ENCODE measurements at regions not wholly inside any gene's neighbourhood (a gene's known extent, or its start where the extent isn't known, plus 50 kb on each side); places are given as distances from the start of the nearest gene placed in this dataset.
"Not testable (repeated sequence)": the region's sequence is repeated elsewhere in the genome, so short reads cannot be mapped to it uniquely, and the experiment has no call there.

DNA sequence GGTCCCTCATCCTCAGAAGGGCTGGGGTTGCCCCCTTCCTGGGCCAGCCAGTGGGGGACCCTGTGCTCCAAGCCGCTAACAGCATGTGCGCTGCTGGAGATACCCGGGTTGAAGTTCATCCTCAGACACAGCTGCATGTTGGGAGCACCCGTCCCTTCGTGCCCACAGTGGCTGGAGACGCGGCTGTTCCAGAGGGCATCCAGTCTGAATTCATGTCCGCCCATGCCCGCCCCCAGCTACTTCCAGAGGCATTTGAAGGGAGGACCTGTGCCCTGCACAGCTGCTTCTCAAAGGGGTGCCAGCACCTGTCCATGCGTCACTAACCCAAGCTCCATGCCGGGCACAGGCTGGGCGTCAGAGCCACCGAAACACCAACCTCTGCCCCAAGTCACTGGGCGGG lies 68.1 kb upstream of the ADGRA1 start:
- DNase-seq: no peak

- DNase-seq: no peak
Measured at GRCh38 chr10:133019191-133019590, 68.5 kb upstream of the ADGRA1 start.

DNA sequence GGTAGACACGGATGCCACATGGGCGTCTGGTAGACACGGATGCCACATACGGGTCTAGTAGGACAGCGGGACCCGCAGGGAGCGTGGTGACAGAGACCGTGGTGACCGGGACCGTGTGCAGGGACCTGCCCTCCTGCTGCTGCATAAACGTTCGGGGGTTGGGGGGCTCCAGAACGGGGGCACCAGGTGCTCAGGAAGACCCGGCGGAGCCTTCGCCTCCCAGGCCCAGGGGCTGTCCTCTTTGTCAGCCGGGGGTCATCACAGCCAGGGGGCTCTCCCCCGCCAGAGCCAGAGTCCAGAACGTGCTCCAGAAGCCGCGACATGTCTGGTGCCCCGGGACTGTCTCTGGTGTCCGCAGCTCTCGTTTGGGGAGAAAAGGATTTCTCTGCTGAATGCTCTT lies 69.2 kb upstream of the ADGRA1 start:
- DNase-seq: no peak

GRCh38 chr10:133017203-133017601 lies 70.5 kb upstream of the ADGRA1 start:
- no peak for DNase-seq

DNA sequence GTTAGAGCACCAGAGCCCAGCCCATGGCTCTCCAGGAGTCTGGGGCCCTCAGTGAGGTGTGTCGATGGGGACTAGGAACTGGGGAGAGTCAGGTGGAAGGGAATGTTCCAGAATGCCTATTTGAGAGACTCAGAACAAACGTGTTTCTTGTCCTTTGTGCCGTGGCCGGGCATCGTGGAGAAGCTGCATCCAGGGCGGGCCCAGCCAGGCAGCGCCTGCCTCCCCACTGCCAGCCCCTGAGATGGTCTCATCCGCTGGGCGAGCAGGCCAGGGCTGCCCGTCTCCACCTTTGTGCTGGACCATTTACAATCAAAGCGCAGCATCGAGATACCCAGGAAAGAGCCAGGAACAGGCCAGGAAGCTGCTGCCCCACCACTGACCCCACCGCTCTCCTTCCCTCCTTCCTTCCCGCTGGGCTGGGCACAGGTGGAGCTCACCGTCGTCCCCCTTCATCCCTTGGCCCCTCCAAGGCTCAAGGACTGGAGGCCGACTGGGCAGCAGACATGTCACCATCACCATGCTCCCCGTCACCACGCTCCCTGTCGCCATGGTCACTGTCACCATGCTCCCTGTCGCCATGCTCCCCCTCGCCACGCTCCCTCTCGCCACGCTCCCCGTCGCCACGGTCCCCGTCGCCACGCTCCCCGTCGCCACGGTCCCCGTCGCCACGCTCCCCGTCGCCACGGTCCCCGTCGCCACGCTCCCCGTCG lies 71.1 kb upstream of the ADGRA1 start:
- no peak for DNase-seq

DNA sequence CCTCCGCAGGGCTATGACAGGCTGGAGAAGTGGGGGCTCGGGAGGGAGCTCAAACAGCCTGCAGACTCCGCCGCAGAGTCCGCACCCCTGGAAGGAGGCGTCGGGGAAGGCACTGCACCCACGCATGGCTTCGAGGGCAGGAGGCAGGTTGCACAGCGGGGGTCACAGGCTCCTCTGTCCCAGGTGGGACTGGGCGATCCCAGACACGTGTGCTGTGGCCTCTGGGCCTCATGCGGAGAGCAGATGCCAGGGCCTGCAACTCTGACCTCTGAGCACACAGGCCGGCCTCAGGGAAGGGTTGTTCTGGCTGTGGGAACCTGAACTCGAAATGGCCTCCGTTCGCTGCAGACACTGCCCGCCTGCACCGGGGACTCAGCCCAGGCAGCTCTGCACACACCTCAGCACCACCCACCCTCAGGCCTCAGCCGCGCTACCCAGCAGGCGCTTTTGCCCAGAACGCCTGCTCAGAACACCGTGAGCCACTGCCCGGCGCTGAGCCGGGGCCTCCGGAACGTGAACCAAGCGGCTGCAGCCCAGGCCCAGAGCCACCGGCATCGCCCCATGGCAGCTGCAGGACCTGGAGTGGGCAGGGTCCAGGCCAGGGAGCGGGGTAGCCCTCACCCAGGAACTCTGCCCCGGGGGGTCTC lies 71.8 kb upstream of the ADGRA1 start:
- DNase-seq: no peak

GRCh38 chr10:133015321-133015720 lies 72.4 kb upstream of the ADGRA1 start:
- DNase-seq: no peak

DNA sequence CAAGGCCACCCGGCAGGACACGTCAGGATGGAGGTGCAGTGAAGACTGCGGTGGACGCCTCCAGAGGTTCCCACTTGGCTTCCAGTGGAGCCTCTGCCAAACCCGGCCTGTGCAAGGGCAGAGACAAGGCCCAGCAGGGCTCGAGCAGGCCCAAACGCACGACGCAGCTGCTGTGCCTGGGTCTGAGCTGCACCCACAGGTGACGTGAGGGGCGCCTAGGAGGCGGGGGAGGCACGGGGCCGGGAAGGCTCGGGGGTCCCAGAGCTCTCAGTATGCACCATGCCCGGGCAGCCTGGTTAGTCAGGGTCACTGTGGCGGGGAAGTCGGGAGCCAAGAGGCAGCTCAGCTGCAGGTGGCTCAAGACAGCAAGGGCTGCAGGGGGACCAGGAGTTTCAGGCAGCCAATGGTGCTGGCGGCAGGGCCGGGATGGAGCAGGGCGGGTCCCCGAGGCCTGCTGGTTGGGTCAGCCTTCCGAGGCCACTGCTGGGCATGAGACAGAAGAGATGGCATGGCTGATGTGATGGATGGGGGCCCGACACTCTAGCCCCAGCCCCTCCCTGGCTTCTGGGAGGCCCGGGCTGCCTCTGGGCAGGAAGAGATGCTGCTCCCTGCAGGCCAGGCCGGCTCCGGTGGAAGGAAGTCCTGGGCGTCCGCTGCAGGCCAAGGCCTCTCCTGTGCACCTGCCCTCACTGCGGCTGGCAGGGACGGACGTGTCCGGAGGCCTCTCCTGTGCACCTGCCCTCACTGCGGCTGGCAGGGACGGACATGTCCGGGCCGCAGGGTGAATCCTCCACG lies 72.2 kb upstream of the CFAP46 start:
- DNase-seq: no peak

GRCh38 chr10:133013463-133013862 lies 71.1 kb upstream of the CFAP46 start:
- no peak for DNase-seq

DNA sequence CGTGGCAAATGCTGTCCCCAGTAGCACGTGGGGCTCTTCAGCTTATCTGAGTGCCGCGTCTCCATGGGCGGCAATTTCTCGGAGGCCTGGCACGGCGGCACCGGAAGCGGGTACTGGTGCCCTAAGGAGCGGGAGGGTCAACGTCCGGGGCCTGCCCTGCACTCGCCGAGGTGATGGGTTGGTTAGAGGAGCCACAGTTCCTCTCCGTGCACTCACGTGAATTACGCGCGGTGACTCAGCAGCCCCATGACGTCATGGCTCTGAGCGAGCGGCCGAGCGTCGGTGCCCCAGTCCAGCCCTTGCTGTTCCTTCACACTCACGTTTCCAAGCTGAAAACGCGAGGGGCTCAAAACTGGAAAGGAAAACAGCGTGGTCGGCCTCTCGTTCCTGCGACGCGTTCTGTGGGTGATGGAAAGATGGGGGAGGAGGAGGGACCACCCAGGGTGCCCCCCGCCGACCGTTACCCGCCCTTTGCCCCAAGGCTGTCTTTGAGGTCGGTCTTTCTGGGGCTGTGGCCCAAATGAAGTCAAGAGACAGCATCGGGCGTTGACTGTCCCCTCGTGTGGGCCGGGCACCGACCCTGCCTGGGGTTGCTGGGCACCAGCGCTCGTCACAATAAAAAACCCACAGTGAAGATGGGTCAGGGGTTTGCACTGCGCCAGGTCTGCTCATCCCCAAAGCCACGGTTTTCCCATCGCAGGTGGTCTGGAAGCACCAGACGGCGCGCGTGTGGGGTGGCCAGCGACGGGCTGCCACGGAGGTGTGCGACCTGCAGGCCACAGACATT lies 70.4 kb upstream of the CFAP46 start:
- DNase-seq: no peak

- no peak for DNase-seq
Measured at GRCh38 chr10:133011882-133012281, 69.5 kb upstream of the CFAP46 start.

GRCh38 chr10:133011393-133011792 lies 69.0 kb upstream of the CFAP46 start:
- not testable (repeated sequence) for DNase-seq

GRCh38 chr10:133010843-133011179 lies 68.4 kb upstream of the CFAP46 start:
- not testable (repeated sequence) for DNase-seq

DNA sequence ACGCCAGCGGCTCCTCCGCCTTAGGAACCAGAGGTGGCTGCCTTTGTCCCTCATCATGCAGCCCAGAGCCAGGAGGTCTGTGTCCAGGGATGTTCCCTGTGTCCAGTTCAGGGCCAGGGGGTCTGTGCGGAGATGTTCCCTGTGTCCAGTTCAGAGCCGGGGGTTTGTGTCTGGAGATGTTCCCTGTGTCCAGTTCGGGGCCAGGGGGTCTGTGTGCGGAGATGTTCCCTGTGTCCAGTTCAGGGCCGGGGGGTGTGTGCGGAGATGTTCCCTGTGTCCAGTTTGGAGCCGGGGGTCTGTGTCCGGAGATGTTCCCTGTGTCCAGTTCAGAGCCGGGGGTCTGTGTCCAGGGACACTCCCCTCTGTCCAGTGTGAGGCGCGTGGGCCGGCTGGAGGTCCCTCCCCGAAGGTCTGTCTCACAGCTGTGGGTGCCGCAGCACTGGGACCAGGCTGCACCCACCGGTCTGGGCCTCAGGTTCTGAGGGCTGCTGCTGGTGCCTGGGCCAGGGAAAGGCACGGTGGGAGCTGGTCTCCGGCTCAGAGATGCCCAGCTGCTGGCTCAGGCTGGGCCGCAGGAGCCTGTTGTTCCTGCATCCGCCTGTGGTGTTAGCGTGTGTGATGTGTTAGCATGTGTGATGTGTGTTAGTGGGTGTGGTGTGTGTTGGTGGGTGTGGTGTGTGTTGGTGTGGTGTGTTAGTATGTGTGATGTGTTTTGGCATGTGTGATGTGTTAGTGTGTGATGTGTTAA lies 67.9 kb upstream of the CFAP46 start:
- no peak for DNase-seq

DNA sequence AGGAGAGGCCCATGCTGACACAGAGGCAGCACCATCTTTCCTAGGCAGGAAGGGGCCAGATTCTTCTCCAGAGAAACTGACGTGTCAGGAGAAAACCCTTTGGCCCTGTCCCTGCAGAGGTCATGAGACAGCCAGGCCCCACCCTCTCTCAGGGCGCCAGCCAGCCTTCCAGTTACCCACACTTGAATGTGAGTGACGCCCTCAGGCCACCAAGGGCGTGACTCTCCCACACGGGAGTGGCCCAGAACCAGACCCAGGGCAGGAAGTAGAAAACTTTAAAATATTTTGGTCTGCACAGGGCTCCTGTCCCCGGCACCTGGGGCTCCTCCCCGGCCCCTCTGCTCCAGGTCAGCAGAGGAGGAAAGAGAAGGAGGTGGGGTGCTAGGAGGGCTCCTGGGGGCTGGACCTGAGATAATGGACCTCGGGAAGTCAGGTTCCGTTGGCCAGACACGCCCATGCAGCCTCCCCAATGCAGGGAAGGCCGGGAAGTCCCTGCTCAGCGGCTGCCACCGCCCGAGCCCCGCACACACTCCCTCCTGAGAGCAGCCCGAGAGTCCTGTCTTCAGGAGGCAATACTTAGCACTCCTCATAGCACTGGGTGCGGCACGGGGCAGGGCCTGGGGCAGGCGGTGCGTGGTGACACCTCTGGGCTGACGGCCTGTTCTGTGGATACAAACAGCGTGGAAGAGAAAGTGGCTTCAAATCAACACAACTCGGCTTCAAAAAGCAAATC lies 67.0 kb upstream of the CFAP46 start:
- no peak for DNase-seq

- DNase-seq: no peak
Measured at GRCh38 chr10:133008736-133009135, 66.4 kb upstream of the CFAP46 start.

- no peak for DNase-seq
Measured at GRCh38 chr10:133008196-133008595, 65.8 kb upstream of the CFAP46 start.

GRCh38 chr10:133007360-133007858 lies 65.0 kb upstream of the CFAP46 start:
- no peak for DNase-seq

- no peak for DNase-seq
Measured at GRCh38 chr10:133006806-133007205, 64.4 kb upstream of the CFAP46 start.

DNA sequence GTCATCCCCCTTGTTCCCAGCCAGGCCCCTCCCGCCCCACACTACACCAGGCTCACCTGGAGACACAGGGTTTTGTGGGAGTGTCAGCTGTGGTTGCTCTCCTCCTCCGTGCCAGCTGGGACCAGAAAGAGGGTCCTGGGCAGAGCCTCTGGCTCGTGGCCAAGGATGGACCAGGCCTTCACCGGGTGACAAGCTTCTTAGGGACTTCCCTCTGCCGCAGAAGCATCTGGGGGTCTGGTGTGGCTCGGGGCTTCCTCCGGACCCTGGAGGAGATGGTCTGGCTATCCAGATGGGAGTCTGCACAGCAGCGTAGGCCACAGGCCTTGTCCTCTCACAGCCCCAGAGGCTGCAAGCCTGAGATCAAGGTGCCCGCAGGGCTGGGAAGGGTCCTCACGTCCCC lies 63.8 kb upstream of the CFAP46 start:
- no peak for DNase-seq

DNA sequence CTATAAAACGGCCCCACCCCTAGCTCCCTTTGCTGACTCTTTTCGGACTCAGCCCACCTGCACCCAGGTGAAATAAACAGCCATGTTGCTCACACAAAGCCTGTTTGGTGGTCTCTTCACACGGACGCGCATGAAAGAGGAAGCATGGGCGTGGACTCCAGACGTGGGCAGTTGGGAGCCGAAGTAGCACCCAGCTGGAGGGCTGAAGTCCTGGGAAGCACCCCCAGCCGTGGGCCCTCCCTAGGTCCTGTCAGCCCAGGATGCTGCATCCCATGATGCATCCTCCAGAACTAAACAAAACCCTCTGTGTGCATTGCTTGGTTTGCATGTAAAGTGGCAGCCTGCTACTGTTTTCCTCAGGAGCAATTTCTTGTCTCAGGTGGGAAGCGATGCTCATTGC lies 62.1 kb upstream of the CFAP46 start:
- no peak for DNase-seq

DNA sequence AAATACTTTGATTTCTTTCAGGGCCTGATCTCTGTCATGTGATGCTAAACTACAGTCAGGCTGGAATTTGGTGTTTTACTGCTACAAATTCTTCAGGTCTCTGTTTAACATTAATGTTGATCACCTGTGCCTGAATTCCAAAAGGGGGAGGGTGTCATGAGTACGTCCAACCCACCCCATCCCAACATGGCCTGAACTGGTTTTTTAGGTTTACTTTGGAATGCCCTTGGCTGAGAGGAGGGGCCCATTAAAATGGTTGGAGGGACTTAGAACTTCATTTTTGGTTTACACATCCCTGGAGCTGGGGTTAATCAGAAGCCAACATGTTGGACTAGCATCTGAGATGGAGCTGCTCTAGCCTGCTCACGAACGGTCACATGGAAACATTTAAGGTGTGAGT lies 60.8 kb upstream of the CFAP46 start:
- no peak for DNase-seq

Measured in retina (tissue), 1 donor.